ENCODE measurements at regions not wholly inside any gene's neighbourhood (a gene's known extent, or its start where the extent isn't known, plus 50 kb on each side); places are given as distances from the start of the nearest gene placed in this dataset.

- H3K27ac ChIP-seq: no peak overlapping the region
- no peak for DNase-seq
- no peak overlapping the region for H3K9ac ChIP-seq (ENCODE audit: low read depth in 2 of 2, low read length in 2 of 2)
- intact Hi-C loops (cut with DNase I): no loop called here
- H3K27me3 ChIP-seq: no peaks in the 10 kb centered on the region
- H3K4me3 ChIP-seq: no peak overlapping the region
- H3K36me3 ChIP-seq: no peaks in the 10 kb centered on the region
- no peaks in the 10 kb centered on the region for H3K4me1 ChIP-seq
- H3K9me3 ChIP-seq: no peaks in the 10 kb centered on the region
- TF ChIP-seq CTCF (IDR thresholded peaks at IDR 0.05): no peak
Measured at GRCh38 chr2:167544602-167545001, 656.3 kb downstream of the XIRP2 start.

DNA sequence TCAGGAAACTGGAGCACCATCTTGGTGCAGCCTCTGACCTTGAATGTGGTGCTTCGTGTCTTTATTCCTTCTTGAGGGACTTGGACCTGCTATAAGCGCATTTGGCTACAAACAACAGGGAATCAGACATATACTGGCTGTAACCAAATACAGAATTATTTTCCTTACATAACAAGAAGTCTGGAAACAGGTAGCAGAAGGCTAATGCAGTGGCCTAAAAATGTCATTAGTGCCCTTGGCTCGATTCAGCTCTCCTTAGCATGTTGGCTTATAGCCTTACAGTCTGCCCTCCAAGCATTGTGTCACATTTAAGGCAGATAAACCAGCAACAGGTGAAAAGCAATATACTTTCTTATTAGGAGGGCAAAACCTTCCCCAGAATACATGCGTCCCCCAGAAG is 655.4 kb downstream of the XIRP2 start:
- DNase-seq: no peak
- intact Hi-C loops (cut with DNase I): no loop called here
- no peak for TF ChIP-seq CTCF (IDR thresholded peaks at IDR 0.05)

GRCh38 chr2:167537743-167538142 is 649.5 kb downstream of the XIRP2 start:
- Histone ChIP-seq H3K4me3 (no peak overlapping the region), H3K4me1 (no peaks in the 10 kb centered on the region), H3K9ac (ENCODE audit: low read depth in 2 of 2, low read length in 2 of 2) (no peak overlapping the region), H3K36me3 (no peaks in the 10 kb centered on the region), H3K27me3 (no peaks in the 10 kb centered on the region), H3K9me3 (no peaks in the 10 kb centered on the region), H3K27ac (no peak overlapping the region)
- DNase-seq: no peak
- TF ChIP-seq CTCF (IDR thresholded peaks at IDR 0.05): no peak
- intact Hi-C loops (cut with DNase I): no loop called here

More for the DNA sequence above, 655.4 kb downstream of the XIRP2 start:
- Histone ChIP-seq H3K27me3 (no peaks in the 10 kb centered on the region), H3K9me3 (no peaks in the 10 kb centered on the region), H3K36me3 (no peaks in the 10 kb centered on the region), H3K9ac (ENCODE audit: low read depth in 2 of 2, low read length in 2 of 2) (no peak overlapping the region), H3K27ac (no peak overlapping the region), H3K4me3 (no peak overlapping the region), H3K4me1 (no peaks in the 10 kb centered on the region)

GRCh38 chr2:167534443-167534842 is 646.2 kb downstream of the XIRP2 start:
- TF ChIP-seq CTCF (IDR thresholded peaks at IDR 0.05): no peak

DNA sequence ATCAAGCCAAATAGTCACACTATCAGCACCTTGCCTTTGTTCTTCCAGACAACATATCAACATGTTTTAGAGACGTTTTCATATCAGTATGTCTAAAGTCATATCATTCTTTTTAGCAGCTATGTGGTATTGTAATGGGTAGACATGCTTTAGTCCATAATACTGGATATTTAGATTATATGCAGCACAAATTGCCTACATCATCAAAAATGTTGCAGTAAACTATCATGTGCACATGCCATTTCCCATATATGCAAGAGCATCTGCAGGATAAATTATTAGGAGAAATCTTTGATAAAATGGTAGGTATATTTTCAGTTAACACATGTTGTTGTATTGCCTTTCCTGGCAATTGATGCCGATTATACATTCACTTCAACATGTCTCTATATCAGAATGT is 636.5 kb downstream of the XIRP2 start:
- no peaks in the 10 kb centered on the region for H3K36me3 ChIP-seq
- no peaks in the 10 kb centered on the region for H3K9me3 ChIP-seq
- no peak overlapping the region for H3K9ac ChIP-seq (ENCODE audit: low read depth in 2 of 2, low read length in 2 of 2)
- no peak for DNase-seq
- intact Hi-C loops (cut with DNase I): no loop called here
- H3K27ac ChIP-seq: no peak overlapping the region
- H3K27me3 ChIP-seq: no peaks in the 10 kb centered on the region
- TF ChIP-seq CTCF (IDR thresholded peaks at IDR 0.05): no peak
- H3K4me1 ChIP-seq: no peaks in the 10 kb centered on the region
- H3K4me3 ChIP-seq: no peak overlapping the region

More at GRCh38 chr2:167534443-167534842, 646.2 kb downstream of the XIRP2 start:
- intact Hi-C loops (cut with DNase I): no loop called here
- no peak overlapping the region for H3K9ac ChIP-seq (ENCODE audit: low read depth in 2 of 2, low read length in 2 of 2)
- no peaks in the 10 kb centered on the region for H3K36me3 ChIP-seq
- no peak overlapping the region for H3K4me3 ChIP-seq
- no peak overlapping the region for H3K27ac ChIP-seq
- H3K9me3 ChIP-seq: no peaks in the 10 kb centered on the region
- no peaks in the 10 kb centered on the region for H3K4me1 ChIP-seq
- H3K27me3 ChIP-seq: no peaks in the 10 kb centered on the region
- DNase-seq: no peak
